ENCODE measurements at regions not wholly inside any gene's neighbourhood (a gene's known extent, or its start where the extent isn't known, plus 50 kb on each side); places are given as distances from the start of the nearest gene placed in this dataset.

GRCh38 chr1:199813198-199813597 is 214.3 kb upstream of the NR5A2 start:
- DNase-seq = no peak
- H3K4me3 ChIP-seq = no peak overlapping the region
- TF ChIP-seq CTCF (IDR thresholded peaks at IDR 0.05 in 4 of 5, conservative IDR thresholded peaks at IDR 0.05 in 1 of 5) (no peak), POLR2A (IDR thresholded peaks at IDR 0.05) (no peak)
- H3K27ac ChIP-seq = no peak overlapping the region
- no peak for ATAC-seq
- no peaks in the 10 kb centered on the region for H3K4me1 ChIP-seq
- intact Hi-C loops (cut with DNase I; ENCODE audit: low total_unique reads) = no loop called here
- H3K36me3 ChIP-seq = no peaks in the 10 kb centered on the region
- in situ Hi-C loops (cut with MboI; ENCODE audit: low sequenced_read_pairs in 4 of 4) = no loop called here
- no peaks in the 10 kb centered on the region for H3K9me3 ChIP-seq
- no peaks in the 10 kb centered on the region for H3K27me3 ChIP-seq

DNA sequence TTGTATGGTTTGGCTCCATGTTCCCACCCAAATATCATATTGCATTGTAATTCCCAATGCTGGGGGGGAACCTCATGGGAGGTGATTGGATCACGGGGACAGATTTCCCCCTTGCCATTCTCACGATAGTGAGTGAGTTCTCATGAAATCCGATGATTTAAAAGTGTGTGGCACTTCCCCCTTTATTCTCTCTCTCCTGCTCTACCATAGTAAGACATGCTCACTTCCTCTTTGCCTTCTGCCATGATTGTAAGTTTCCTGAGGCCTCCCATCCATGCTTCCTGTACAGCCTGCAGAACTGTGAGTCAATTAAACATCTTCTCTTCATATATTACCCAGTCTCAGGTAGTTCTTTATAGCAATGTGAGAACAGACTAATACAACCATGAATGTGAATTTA is 211.6 kb upstream of the NR5A2 start:
- ATAC-seq (no peak), DNase-seq (no peak)
- no peak for TF ChIP-seq CTCF (IDR thresholded peaks at IDR 0.05 in 4 of 5, conservative IDR thresholded peaks at IDR 0.05 in 1 of 5)
- no peak for TF ChIP-seq POLR2A (IDR thresholded peaks at IDR 0.05)
- H3K4me3 ChIP-seq = no peak overlapping the region
- H3K27ac ChIP-seq = no peak overlapping the region
- intact Hi-C loops (cut with DNase I; ENCODE audit: low total_unique reads) = no loop called here
- no peaks in the 10 kb centered on the region for H3K27me3 ChIP-seq
- H3K36me3 ChIP-seq = no peaks in the 10 kb centered on the region
- no peaks in the 10 kb centered on the region for H3K9me3 ChIP-seq
- in situ Hi-C loops (cut with MboI; ENCODE audit: low sequenced_read_pairs in 4 of 4) = no loop called here
- no peaks in the 10 kb centered on the region for H3K4me1 ChIP-seq

DNA sequence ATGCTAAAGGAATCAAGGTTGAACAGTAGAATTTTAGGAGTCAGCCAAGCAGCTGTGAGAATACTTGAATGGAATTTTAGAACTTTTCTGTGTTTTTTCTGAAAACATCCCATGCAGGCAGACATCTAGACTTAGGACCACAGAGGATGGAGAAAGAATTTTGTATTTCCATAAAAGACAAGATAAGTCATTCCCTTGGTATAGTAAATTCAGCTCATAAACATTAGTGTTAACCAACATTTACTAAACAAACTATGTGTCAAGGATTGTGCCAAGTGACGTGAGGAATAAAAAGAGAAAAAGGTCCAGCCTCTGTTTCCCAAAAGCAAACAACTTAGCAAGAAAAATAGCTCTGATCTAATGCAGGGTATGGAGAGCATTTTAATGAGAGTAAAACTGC is 210.2 kb upstream of the NR5A2 start:
- no peak for DNase-seq
- Histone ChIP-seq H3K36me3 (no peaks in the 10 kb centered on the region), H3K4me1 (no peaks in the 10 kb centered on the region), H3K9me3 (no peaks in the 10 kb centered on the region), H3K27ac (no peak overlapping the region), H3K4me3 (no peak overlapping the region), H3K27me3 (no peaks in the 10 kb centered on the region)
- TF ChIP-seq POLR2A (IDR thresholded peaks at IDR 0.05) = no peak
- no peak for TF ChIP-seq CTCF (IDR thresholded peaks at IDR 0.05 in 4 of 5, conservative IDR thresholded peaks at IDR 0.05 in 1 of 5)
- no peak for ATAC-seq
- intact Hi-C loops (cut with DNase I; ENCODE audit: low total_unique reads) (no loop called here), in situ Hi-C loops (cut with MboI; ENCODE audit: low sequenced_read_pairs in 4 of 4) (no loop called here)

DNA sequence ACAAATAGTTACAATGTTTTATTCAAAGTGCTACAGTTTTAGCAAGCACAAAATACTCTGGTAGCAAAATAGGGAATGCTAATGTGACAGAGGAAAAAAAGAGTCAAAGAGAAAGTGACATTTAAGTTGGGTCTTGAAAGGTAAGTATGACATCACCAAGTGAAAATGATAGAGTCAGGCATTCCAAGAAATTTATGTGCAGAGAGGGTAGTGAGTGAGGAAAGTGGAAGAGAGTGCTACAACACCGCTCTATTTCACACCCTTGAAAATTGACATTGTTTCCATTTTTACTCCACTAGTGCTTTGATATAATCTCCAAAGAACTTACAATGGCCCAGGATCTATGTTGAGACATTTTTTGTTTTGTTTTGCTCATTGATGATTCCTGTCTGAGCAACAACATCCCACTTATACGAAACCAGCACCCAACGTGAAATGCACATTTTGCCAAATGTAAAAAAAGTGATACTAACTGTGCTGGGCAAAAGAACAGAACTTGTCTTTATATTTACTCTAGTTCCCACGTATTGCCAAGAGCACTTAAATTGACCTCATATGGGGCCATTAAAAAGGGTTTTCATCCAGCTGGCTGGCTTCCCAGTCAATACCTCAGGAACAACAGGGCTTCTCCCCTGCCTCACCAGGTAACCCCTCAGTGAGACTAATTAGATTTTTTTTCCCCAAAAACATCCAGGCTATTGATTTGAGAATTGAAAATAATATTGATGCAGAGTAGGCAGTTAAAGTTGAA is 206.3 kb upstream of the NR5A2 start:
- Histone ChIP-seq H3K36me3 (no peaks in the 10 kb centered on the region), H3K4me1 (no peaks in the 10 kb centered on the region), H3K9me3 (no peaks in the 10 kb centered on the region), H3K27ac (no peak overlapping the region), H3K27me3 (no peaks in the 10 kb centered on the region), H3K4me3 (no peak overlapping the region)
- no peak for ATAC-seq
- TF ChIP-seq POLR2A (IDR thresholded peaks at IDR 0.05) (no peak), CTCF (IDR thresholded peaks at IDR 0.05 in 4 of 5, conservative IDR thresholded peaks at IDR 0.05 in 1 of 5) (no peak)
- no peak for DNase-seq
- intact Hi-C loops (cut with DNase I; ENCODE audit: low total_unique reads) (no loop called here), in situ Hi-C loops (cut with MboI; ENCODE audit: low sequenced_read_pairs in 4 of 4) (no loop called here)

DNA sequence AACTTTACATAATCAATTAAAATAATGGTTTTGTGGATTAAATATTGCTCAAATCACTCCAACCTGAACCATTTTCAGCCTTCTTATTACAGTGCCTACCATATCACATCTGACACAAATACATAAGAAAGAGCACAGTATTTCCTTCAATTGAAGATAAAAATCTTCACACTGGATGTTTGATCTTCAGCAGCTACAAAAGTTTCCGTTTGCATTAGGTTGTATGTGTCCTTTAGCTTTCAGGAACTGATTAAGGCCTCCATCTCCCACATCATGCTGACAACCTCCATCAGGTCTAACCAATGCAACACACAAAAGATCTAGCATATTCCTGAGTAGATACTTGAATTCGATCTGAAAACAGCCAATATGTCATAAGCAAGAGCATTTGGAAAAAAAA is 195.1 kb upstream of the NR5A2 start:
- Histone ChIP-seq H3K4me1 (no peaks in the 10 kb centered on the region), H3K4me3 (no peak overlapping the region), H3K9me3 (no peaks in the 10 kb centered on the region), H3K27ac (no peak overlapping the region), H3K36me3 (no peaks in the 10 kb centered on the region), H3K27me3 (no peaks in the 10 kb centered on the region)
- TF ChIP-seq CTCF (IDR thresholded peaks at IDR 0.05 in 4 of 5, conservative IDR thresholded peaks at IDR 0.05 in 1 of 5) = no peak
- TF ChIP-seq POLR2A (IDR thresholded peaks at IDR 0.05) = no peak
- intact Hi-C loops (cut with DNase I; ENCODE audit: low total_unique reads) = no loop called here
- DNase-seq (no peak), ATAC-seq (no peak)
- in situ Hi-C loops (cut with MboI; ENCODE audit: low sequenced_read_pairs in 4 of 4) = no loop called here

Measured in gastrocnemius medialis (tissue), 4 donors.